ENCODE measurements at regions not wholly inside any gene's neighbourhood (a gene's known extent, or its start where the extent isn't known, plus 50 kb on each side); places are given as distances from the start of the nearest gene placed in this dataset.

DNA sequence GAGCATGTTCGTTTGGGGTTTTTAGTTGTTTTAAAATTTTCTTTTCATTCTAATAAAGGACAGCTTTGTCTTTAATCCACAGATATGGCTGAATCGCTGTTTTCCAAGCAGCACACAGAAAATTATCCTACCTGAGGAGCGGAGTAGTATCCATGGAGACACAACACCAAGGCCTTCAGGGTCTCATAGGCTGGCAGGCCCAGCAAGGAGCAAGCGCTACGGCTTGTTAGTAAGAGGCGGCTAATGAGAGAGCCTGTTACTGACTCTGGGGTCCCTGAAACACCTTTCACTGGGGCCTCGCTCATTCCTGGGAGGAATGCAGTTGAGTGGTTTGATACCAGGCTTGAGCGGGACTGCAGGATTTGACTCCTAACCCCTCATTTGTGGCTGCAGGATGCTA lies 303.8 kb upstream of the CDH4 start:
- H3K9me3 Mint-ChIP-seq (ENCODE audit: unreplicated experiment), result no peaks in the 10 kb centered on the region
- H3K27me3 Mint-ChIP-seq (ENCODE audit: unreplicated experiment), result peaks cover 2% of the 10 kb centered on the region
- no peak for TF ChIP-seq CTCF (IDR thresholded peaks at IDR 0.05; ENCODE audit: partially characterized antibody, unreplicated experiment)

DNA sequence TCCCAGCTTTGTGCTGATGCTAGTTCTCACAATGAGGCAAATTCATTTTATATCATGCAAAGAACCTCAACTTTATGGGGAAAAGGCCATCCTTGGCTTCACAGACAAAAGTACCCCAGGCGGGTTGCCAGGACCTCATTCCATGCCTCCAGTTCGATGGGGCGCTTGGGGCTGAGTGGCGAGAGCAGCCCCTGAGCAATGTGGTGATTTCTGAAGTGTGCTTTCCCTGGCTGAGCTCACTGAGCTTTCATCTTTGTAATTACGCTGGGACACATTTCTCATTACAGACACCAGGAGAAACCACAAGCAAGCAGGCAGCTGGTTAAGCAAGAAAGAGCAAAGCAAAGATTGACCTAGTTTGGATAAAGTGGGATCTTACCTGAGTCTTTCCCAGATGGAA lies 301.5 kb upstream of the CDH4 start:
- no peak for DNase-seq
- Mint-ChIP-seq H3K27me3 (ENCODE audit: unreplicated experiment) (peaks cover 2% of the 10 kb centered on the region), H3K4me1 (ENCODE audit: low read depth, unreplicated experiment) (no peaks in the 10 kb centered on the region), H3K36me3 (ENCODE audit: unreplicated experiment) (no peaks in the 10 kb centered on the region), H3K27ac (ENCODE audit: unreplicated experiment) (no peak overlapping the region), H3K9me3 (ENCODE audit: unreplicated experiment) (peaks cover 1% of the 10 kb centered on the region), H3K4me3 (ENCODE audit: unreplicated experiment) (no peak overlapping the region)
- TF ChIP-seq CTCF (IDR thresholded peaks at IDR 0.05; ENCODE audit: partially characterized antibody, unreplicated experiment), result no peak

More for the DNA sequence above, 303.8 kb upstream of the CDH4 start:
- H3K4me3 Mint-ChIP-seq (ENCODE audit: unreplicated experiment), result no peak overlapping the region
- no peak for DNase-seq
- no peaks in the 10 kb centered on the region for H3K4me1 Mint-ChIP-seq (ENCODE audit: low read depth, unreplicated experiment)
- H3K36me3 Mint-ChIP-seq (ENCODE audit: unreplicated experiment), result no peaks in the 10 kb centered on the region
- no peak overlapping the region for H3K27ac Mint-ChIP-seq (ENCODE audit: unreplicated experiment)

- H3K4me3 Mint-ChIP-seq (ENCODE audit: unreplicated experiment), result no peak overlapping the region
- H3K4me1 Mint-ChIP-seq (ENCODE audit: low read depth, unreplicated experiment), result no peaks in the 10 kb centered on the region
- no peaks in the 10 kb centered on the region for H3K36me3 Mint-ChIP-seq (ENCODE audit: unreplicated experiment)
- TF ChIP-seq CTCF (IDR thresholded peaks at IDR 0.05; ENCODE audit: partially characterized antibody, unreplicated experiment), result no peak
- peaks cover 1% of the 10 kb centered on the region for H3K9me3 Mint-ChIP-seq (ENCODE audit: unreplicated experiment)
- DNase-seq, result no peak
- peaks cover 2% of the 10 kb centered on the region for H3K27me3 Mint-ChIP-seq (ENCODE audit: unreplicated experiment)
- no peak overlapping the region for H3K27ac Mint-ChIP-seq (ENCODE audit: unreplicated experiment)
Observed at GRCh38 chr20:60950974-60951373, 301.1 kb upstream of the CDH4 start.

GRCh38 chr20:60952861-60953260 lies 299.2 kb upstream of the CDH4 start:
- Mint-ChIP-seq H3K9me3 (ENCODE audit: unreplicated experiment) (peaks cover 1% of the 10 kb centered on the region), H3K4me3 (ENCODE audit: unreplicated experiment) (no peak overlapping the region), H3K27ac (ENCODE audit: unreplicated experiment) (no peak overlapping the region), H3K36me3 (ENCODE audit: unreplicated experiment) (no peaks in the 10 kb centered on the region), H3K4me1 (ENCODE audit: low read depth, unreplicated experiment) (no peaks in the 10 kb centered on the region), H3K27me3 (ENCODE audit: unreplicated experiment) (no peaks in the 10 kb centered on the region)
- no peak for TF ChIP-seq CTCF (IDR thresholded peaks at IDR 0.05; ENCODE audit: partially characterized antibody, unreplicated experiment)
- no peak for DNase-seq

GRCh38 chr20:60953321-60953720 lies 298.7 kb upstream of the CDH4 start:
- no peaks in the 10 kb centered on the region for H3K36me3 Mint-ChIP-seq (ENCODE audit: unreplicated experiment)
- no peaks in the 10 kb centered on the region for H3K4me1 Mint-ChIP-seq (ENCODE audit: low read depth, unreplicated experiment)
- no peak for DNase-seq
- H3K9me3 Mint-ChIP-seq (ENCODE audit: unreplicated experiment), result peaks cover 1% of the 10 kb centered on the region
- no peak overlapping the region for H3K4me3 Mint-ChIP-seq (ENCODE audit: unreplicated experiment)
- no peak overlapping the region for H3K27ac Mint-ChIP-seq (ENCODE audit: unreplicated experiment)
- no peak for TF ChIP-seq CTCF (IDR thresholded peaks at IDR 0.05; ENCODE audit: partially characterized antibody, unreplicated experiment)
- no peaks in the 10 kb centered on the region for H3K27me3 Mint-ChIP-seq (ENCODE audit: unreplicated experiment)
